ACC112 (cell line): ENCODE measurements at regions not wholly inside any gene's neighbourhood (a gene's known extent, or its start where the extent isn't known, plus 50 kb on each side); places are given as distances from the start of the nearest gene placed in this dataset.
"Not testable (repeated sequence)": the region's sequence is repeated elsewhere in the genome, so short reads cannot be mapped to it uniquely, and the experiment has no call there.

Experiments
- H2AFZ ChIP-seq: fragments of 200-600 bp; sonication (generic); one replicate; pipeline ENCODE4 v1.6.0; 2017; ENCODE audit warnings: antibody characterized with exemption, low read length; ENCODE audit not compliant: unreplicated experiment
- H3K27ac ChIP-seq: fragments of 200-600 bp; sonication (generic); 2 replicates; pipeline ENCODE4 v1.5.1; 2014; ENCODE audit warnings: low read depth, mild to moderate bottlenecking, antibody characterized with exemption, low read length, moderate library complexity
- H3K27me3 ChIP-seq: fragments of 200-600 bp; sonication (generic); 2 replicates; pipeline ENCODE4 v1.6.1; 2014; ENCODE audit warnings: mild to moderate bottlenecking, antibody characterized with exemption, low read length, moderate library complexity, mixed read lengths; ENCODE audit not compliant: insufficient read depth
- H3K36me3 ChIP-seq: fragments of 200-600 bp; sonication (generic); 2 replicates; pipeline ENCODE4 v1.6.1; 2016; ENCODE audit warnings: mild to moderate bottlenecking, antibody characterized with exemption, low read length, moderate library complexity, mixed read lengths; ENCODE audit not compliant: insufficient read depth
- H3K4me1 ChIP-seq: fragments of 200-600 bp; sonication (generic); one replicate; pipeline ENCODE4 v1.6.1; 2016; ENCODE audit warnings: low read length, mixed read lengths; ENCODE audit not compliant: insufficient read depth, unreplicated experiment, control insufficient read depth
- H3K4me3 ChIP-seq: fragments of 200-600 bp; sonication (generic); 2 replicates; pipeline ENCODE4 v1.5.1; 2014; ENCODE audit warnings: mild to moderate bottlenecking, low read depth, low read length
- H3K79me2 ChIP-seq: fragments of 200-600 bp; sonication (generic); one replicate; pipeline ENCODE4 v1.6.0; 2016; ENCODE audit warnings: low read length; ENCODE audit not compliant: control insufficient read depth, unreplicated experiment, insufficient read depth

- H3K36me3 ChIP-seq, H2AFZ ChIP-seq, H3K4me1 ChIP-seq, H3K4me3 ChIP-seq, H3K27ac ChIP-seq, H3K79me2 ChIP-seq: not testable (repeated sequence)
- peaks cover 40% of the 10 kb centered on the region for H3K27me3 ChIP-seq
Observed at GRCh38 chr7:76924756-76925155, 107.4 kb downstream of the SPDYE17 start.

- H3K36me3 ChIP-seq, H3K4me3 ChIP-seq, H3K79me2 ChIP-seq, H3K27ac ChIP-seq, H3K4me1 ChIP-seq, H2AFZ ChIP-seq: not testable (repeated sequence)
- peaks cover 24% of the 10 kb centered on the region for H3K27me3 ChIP-seq
Observed at GRCh38 chr7:76918619-76919018, 113.5 kb downstream of the SPDYE17 start.

GRCh38 chr7:76914361-76914760 lies 117.8 kb downstream of the SPDYE17 start:
- H3K79me2 ChIP-seq, H3K27ac ChIP-seq, H3K27me3 ChIP-seq, H3K36me3 ChIP-seq, H3K4me3 ChIP-seq, H2AFZ ChIP-seq, H3K4me1 ChIP-seq: not testable (repeated sequence)

GRCh38 chr7:76912011-76912814 lies 119.9 kb downstream of the SPDYE17 start:
- not testable (repeated sequence) for H2AFZ ChIP-seq, H3K36me3 ChIP-seq, H3K27ac ChIP-seq, H3K79me2 ChIP-seq, H3K4me1 ChIP-seq, H3K27me3 ChIP-seq
- peak overlapping the region; percentile 54; the same call in 1 of the 2 replicates for H3K4me3 ChIP-seq

GRCh38 chr7:76904688-76905087 lies 127.5 kb downstream of the SPDYE17 start:
- not testable (repeated sequence) for H2AFZ ChIP-seq, H3K4me3 ChIP-seq, H3K4me1 ChIP-seq, H3K79me2 ChIP-seq, H3K36me3 ChIP-seq, H3K27ac ChIP-seq, H3K27me3 ChIP-seq

- H3K4me1 ChIP-seq, H3K79me2 ChIP-seq, H3K36me3 ChIP-seq, H3K27ac ChIP-seq, H2AFZ ChIP-seq, H3K4me3 ChIP-seq, H3K27me3 ChIP-seq: not testable (repeated sequence)
Observed at GRCh38 chr7:76901944-76902710, 130.0 kb downstream of the SPDYE17 start.

GRCh38 chr7:76898807-76899206 lies 133.4 kb downstream of the SPDYE17 start:
- H2AFZ ChIP-seq, H3K27me3 ChIP-seq, H3K4me1 ChIP-seq, H3K4me3 ChIP-seq, H3K36me3 ChIP-seq, H3K27ac ChIP-seq, H3K79me2 ChIP-seq: not testable (repeated sequence)

GRCh38 chr7:76897007-76897406 lies 135.2 kb downstream of the SPDYE17 start:
- H3K79me2 ChIP-seq, H3K4me3 ChIP-seq, H3K27ac ChIP-seq, H3K36me3 ChIP-seq, H2AFZ ChIP-seq, H3K4me1 ChIP-seq, H3K27me3 ChIP-seq: not testable (repeated sequence)

GRCh38 chr7:76895696-76896095 lies 136.5 kb downstream of the SPDYE17 start:
- not testable (repeated sequence) for H3K4me3 ChIP-seq, H3K36me3 ChIP-seq, H2AFZ ChIP-seq, H3K27me3 ChIP-seq, H3K4me1 ChIP-seq, H3K27ac ChIP-seq, H3K79me2 ChIP-seq

GRCh38 chr7:76891771-76892170 lies 140.4 kb downstream of the SPDYE17 start:
- not testable (repeated sequence) for H2AFZ ChIP-seq, H3K79me2 ChIP-seq

GRCh38 chr7:76879733-76880288 lies 152.3 kb downstream of the SPDYE17 start:
- not testable (repeated sequence) for H2AFZ ChIP-seq, H3K79me2 ChIP-seq, H3K27ac ChIP-seq, H3K4me1 ChIP-seq, H3K4me3 ChIP-seq, H3K36me3 ChIP-seq
- peaks cover 27% of the 10 kb centered on the region for H3K27me3 ChIP-seq

More at GRCh38 chr7:76891771-76892170, 140.4 kb downstream of the SPDYE17 start:
- not testable (repeated sequence) for H3K27ac ChIP-seq, H3K36me3 ChIP-seq, H3K4me3 ChIP-seq, H3K4me1 ChIP-seq, H3K27me3 ChIP-seq
